GM12872 (cell line): ENCODE measurements at regions not wholly inside any gene's neighbourhood (a gene's known extent, or its start where the extent isn't known, plus 50 kb on each side); places are given as distances from the start of the nearest gene placed in this dataset.

Source experiments
- CTCF ChIP-seq: IDR thresholded peaks from 3 replicates; pipeline ENCODE4 v1.5.1; 2011; ENCODE audit warnings: low read depth, mild to moderate bottlenecking, low read length, moderate library complexity; ENCODE audit not compliant: insufficient read depth

- no peak for TF ChIP-seq CTCF
Observed at GRCh38 chr5:26791021-26791420, 247.4 kb downstream of the CDH9 start.

- no peak for TF ChIP-seq CTCF
Observed at GRCh38 chr5:26763215-26763614, 275.2 kb downstream of the CDH9 start.

- TF ChIP-seq CTCF = no peak
Observed at GRCh38 chr5:26761446-26761845, 276.9 kb downstream of the CDH9 start.

- no peak for TF ChIP-seq CTCF
Observed at GRCh38 chr5:26761045-26761444, 277.3 kb downstream of the CDH9 start.

GRCh38 chr5:26757941-26758340 lies 280.4 kb downstream of the CDH9 start:
- no peak for TF ChIP-seq CTCF

GRCh38 chr5:26749829-26750228 lies 288.6 kb downstream of the CDH9 start:
- no peak for TF ChIP-seq CTCF

- no peak for TF ChIP-seq CTCF
Observed at GRCh38 chr5:26740182-26740581, 298.2 kb downstream of the CDH9 start.
